HCT116 (cell line): ENCODE measurements at regions not wholly inside any gene's neighbourhood (a gene's known extent, or its start where the extent isn't known, plus 50 kb on each side); places are given as distances from the start of the nearest gene placed in this dataset.

ENCODE experiments used
- ATAC-seq: fragments of 200-7000 bp; cut with Tn5 transposase; 2 replicates; pipeline ENCODE4 v1.9.1; 2020; ENCODE audit warnings: mild to moderate bottlenecking, moderate library complexity
- BruUV-seq: library from RNA; stranded (reverse); fragments of 400-500 nt; replicated peaks from 2 replicates; lab custom pipeline; 2021; lab: Mats Ljungman, UMichigan
- CTCF ChIA-PET: fragments of 300-600 bp; sonication (Branson Sonifier 250); formaldehyde crosslinking; loops from one replicate; lab custom pipeline; 2021; ENCODE audit warnings: antibody characterized with exemption; lab: Charles Lee
- POLR2A ChIA-PET: fragments of 300-600, 350-600 bp; sonication (Branson Sonifier 250); formaldehyde crosslinking; loops from one replicate; lab custom pipeline; 2021; ENCODE audit warnings: antibody characterized with exemption; lab: Charles Lee
- RAD21 ChIA-PET, 2 experiments: fragments of 300-600 bp; sonication (Branson Sonifier 250); formaldehyde crosslinking; loops; one replicate each; lab custom pipeline; 2023; ENCODE audit warnings: low total read pairs in 2 of 2; ENCODE audit not compliant: uncharacterized antibody in 2 of 2, unreplicated experiment in 2 of 2, low non-redundant PET in 1 of 2; lab: Charles Lee
- DNase-seq: peaks from one replicate; pipeline ENCODE4 v3.0.0-alpha.2; 2010; ENCODE audit warnings: low read depth, low spot score
- H2AFZ ChIP-seq: fragments of 200-600 bp; shearing (Covaris generic), sonication (generic); 2 replicates; pipeline ENCODE4 v1.6.1; 2017; ENCODE audit warnings: low read depth, mixed run types, mixed read lengths, antibody characterized with exemption, low read length; ENCODE audit not compliant: poor library complexity, severe bottlenecking
- H3K27ac ChIP-seq: 2 replicates; pipeline ENCODE4 v1.5.1; 2012; ENCODE audit warnings: low read depth, low read length
- H3K27me3 ChIP-seq: fragments of 200-600 bp; sonication (generic); 2 replicates; pipeline ENCODE4 v1.6.1; 2016; ENCODE audit warnings: mixed run types, low read length, mixed read lengths; ENCODE audit not compliant: insufficient read depth
- H3K36me3 ChIP-seq, 2 experiments: fragments of 200-500 bp in 1 of 2; fragments of 200-600 bp in 1 of 2; sonication (Bioruptor generic) in 1 of 2; sonication (generic) in 1 of 2; 2 replicates each; pipeline versions ENCODE4 v1.5.1 to v1.6.1; 2014 to 2016; ENCODE audit warnings: low read length in 2 of 2, inconsistent platforms in 1 of 2, mixed read lengths in 1 of 2, mixed run types in 1 of 2; ENCODE audit not compliant: insufficient read depth in 2 of 2, control insufficient read depth in 1 of 2
- H3K4me1 ChIP-seq, 2 experiments: fragments of 200-600 bp in 1 of 2; sonication (generic) in 1 of 2; 2 replicates each; pipeline versions ENCODE4 v1.5.1 to v1.6.1; 2012 to 2017; ENCODE audit warnings: low read length in 2 of 2, inconsistent platforms in 1 of 2, mild to moderate bottlenecking in 1 of 2, mixed read lengths in 1 of 2, mixed run types in 1 of 2, moderate library complexity in 1 of 2; ENCODE audit not compliant: insufficient read depth in 2 of 2, control insufficient read depth in 1 of 2
- H3K4me2 ChIP-seq: fragments of 200-600 bp; sonication (generic); 2 replicates; pipeline ENCODE4 v1.6.1; 2017; ENCODE audit warnings: mixed run types, low read length, mixed read lengths
- H3K4me3 ChIP-seq, 2 experiments: fragments of 200-600 bp in 1 of 2; sonication (generic) in 1 of 2; replicated peaks in 1 of 2; 2 replicates each; pipeline ENCODE4 v1.5.1; 2011 to 2016; ENCODE audit warnings: low read length in 2 of 2, control low read depth in 1 of 2, low read depth in 1 of 2, mild to moderate bottlenecking in 1 of 2, mixed read lengths in 1 of 2, mixed run types in 1 of 2
- H3K79me2 ChIP-seq: fragments of 200-600 bp; sonication (generic); 2 replicates; pipeline ENCODE4 v1.6.1; 2017; ENCODE audit warnings: mild to moderate bottlenecking, mixed run types, low read length, moderate library complexity, mixed read lengths; ENCODE audit not compliant: insufficient read depth
- H3K9ac ChIP-seq: fragments of 200-600 bp; sonication (generic); 2 replicates; pipeline ENCODE4 v1.6.1; 2016; ENCODE audit warnings: low read length, mixed read lengths
- H3K9me2 ChIP-seq: fragments of 200-600 bp; sonication (generic), shearing (Covaris generic); 2 replicates; pipeline ENCODE4 v1.6.1; 2017; ENCODE audit warnings: mixed run types, mild to moderate bottlenecking, moderate library complexity; ENCODE audit not compliant: insufficient read depth
- H3K9me3 ChIP-seq, 2 experiments: fragments of 200-500 bp in 1 of 2; fragments of 200-600 bp in 1 of 2; sonication (Bioruptor generic) in 1 of 2; sonication (generic) in 1 of 2; 2 replicates each; pipeline ENCODE4 v1.6.1; 2014 to 2017; ENCODE audit warnings: low read length in 2 of 2, mixed read lengths in 2 of 2, inconsistent platforms in 1 of 2, low read depth in 1 of 2, mild to moderate bottlenecking in 1 of 2, mixed run types in 1 of 2, moderate library complexity in 1 of 2; ENCODE audit not compliant: control insufficient read depth in 1 of 2, insufficient read depth in 1 of 2
- H4K20me1 ChIP-seq: fragments of 200-600 bp; sonication (generic), shearing (Covaris generic); 2 replicates; pipeline ENCODE4 v1.6.1; 2017; ENCODE audit warnings: mixed run types, mild to moderate bottlenecking, moderate library complexity; ENCODE audit not compliant: insufficient read depth
- ATF3 ChIP-seq: IDR thresholded peaks from 2 replicates; pipeline ENCODE4 v1.6.1; 2012
- CEBPB ChIP-seq: IDR thresholded peaks from 2 replicates; pipeline ENCODE4 v1.6.1; 2012; ENCODE audit warnings: low read depth
- CTCF ChIP-seq, 3 experiments: fragments of 200-600 bp in 1 of 3; sonication (generic) in 1 of 3; IDR thresholded peaks in 2 of 3; conservative IDR thresholded peaks in 1 of 3; 2 replicates each; pipeline ENCODE4 v1.5.1; 2012 to 2017; ENCODE audit warnings: low read depth in 2 of 3, low read length in 2 of 3, antibody characterized with exemption in 1 of 3, borderline replicate concordance in 1 of 3, control low read depth in 1 of 3, mild to moderate bottlenecking in 1 of 3, mixed read lengths in 1 of 3, mixed run types in 1 of 3, moderate library complexity in 1 of 3; ENCODE audit not compliant: insufficient read depth in 1 of 3
- EGR1 ChIP-seq: IDR thresholded peaks from 2 replicates; pipeline ENCODE4 v1.6.1; 2012; ENCODE audit warnings: low read depth
- ELF1 ChIP-seq: IDR thresholded peaks from 2 replicates; pipeline ENCODE4 v1.6.1; 2012; ENCODE audit warnings: low read depth, borderline replicate concordance
- EZH2 ChIP-seq: fragments of 200-600 bp; sonication (generic); IDR thresholded peaks from 2 replicates; pipeline ENCODE4 v1.6.1; 2017; ENCODE audit warnings: antibody characterized with exemption, mixed run types
- EZH2phosphoT487 ChIP-seq: fragments of 200-600 bp; IDR thresholded peaks from 2 replicates; pipeline ENCODE4 v1.6.1; 2018; ENCODE audit warnings: antibody characterized with exemption, borderline replicate concordance
- FOSL1 ChIP-seq: IDR thresholded peaks from 2 replicates; pipeline ENCODE4 v1.6.1; 2012; ENCODE audit warnings: low read depth
- MAX ChIP-seq: IDR thresholded peaks from 2 replicates; pipeline ENCODE4 v1.6.1; 2012
- POLR2A ChIP-seq: IDR thresholded peaks from 2 replicates; pipeline ENCODE4 v1.7.0; 2011; ENCODE audit warnings: borderline replicate concordance; ENCODE audit not compliant: insufficient read depth, insufficient read length; ENCODE audit errors: extremely low read depth
- POLR2AphosphoS5 ChIP-seq: IDR thresholded peaks from 2 replicates; pipeline ENCODE4 v1.6.1; 2011; ENCODE audit warnings: mild to moderate bottlenecking, low read depth, low read length, moderate library complexity
- REST ChIP-seq: IDR thresholded peaks from 2 replicates; pipeline ENCODE4 v1.6.1; 2012; ENCODE audit warnings: low read depth
- SP1 ChIP-seq: IDR thresholded peaks from 2 replicates; pipeline ENCODE4 v1.6.1; 2012; ENCODE audit warnings: low read depth
- SRF ChIP-seq: IDR thresholded peaks from 2 replicates; pipeline ENCODE4 v1.6.1; 2012; ENCODE audit warnings: low read depth
- YY1 ChIP-seq: IDR thresholded peaks from 2 replicates; pipeline ENCODE4 v1.6.1; 2011; ENCODE audit warnings: low read length, low read depth, moderate library complexity, mild to moderate bottlenecking; ENCODE audit not compliant: insufficient replicate concordance; ENCODE audit errors: extremely low read depth
- ZBTB33 ChIP-seq: IDR thresholded peaks from 2 replicates; pipeline ENCODE4 v1.6.1; 2011; ENCODE audit warnings: mild to moderate bottlenecking, low read length, moderate library complexity; ENCODE audit not compliant: insufficient replicate concordance; ENCODE audit errors: extremely low read depth
- ZFX ChIP-seq: fragments of 450-650 bp; IDR thresholded peaks from 2 replicates; pipeline ENCODE4 v1.6.1; 2017
- ZNF274 ChIP-seq: fragments of 200-500 bp; sonication (Bioruptor generic); IDR thresholded peaks from 2 replicates; pipeline ENCODE4 v1.6.1; 2014; ENCODE audit warnings: mild to moderate bottlenecking, low read depth, low read length, inconsistent platforms
- intact Hi-C: fragments of 100-400 bp; cut with micrococcal nuclease; formaldehyde crosslinking; loops from 2 replicates; pipeline ENCODE4 v1.10.0; 2022

- Histone ChIP-seq H3K9me2 (no peaks in the 10 kb centered on the region), H4K20me1 (no peaks in the 10 kb centered on the region), H2AFZ (no peak overlapping the region), H3K79me2 (no peaks in the 10 kb centered on the region), H3K4me3 (no peak overlapping the region), H3K4me2 (no peak overlapping the region), H3K4me1 (no peaks in the 10 kb centered on the region), H3K36me3 (no peaks in the 10 kb centered on the region), H3K27me3 (no peaks in the 10 kb centered on the region), H3K9ac (no peak overlapping the region), H3K9me3 (no peaks in the 10 kb centered on the region), H3K27ac (no peak overlapping the region)
- ChIA-PET POLR2A (no interaction called here), RAD21 (no interaction called here), CTCF (no interaction called here)
- intact Hi-C loops = no loop called here
- DNase-seq = no peak
- TF ChIP-seq SRF (no peak), CEBPB (no peak), ELF1 (no peak), POLR2AphosphoS5 (no peak), ZNF274 (no peak), ATF3 (no peak), ZBTB33 (no peak), MAX (no peak), YY1 (no peak), EZH2 (no peak), EZH2phosphoT487 (no peak), ZFX (no peak), CTCF (IDR thresholded peaks at IDR 0.05 in 2 of 3, conservative IDR thresholded peaks at IDR 0.05 in 1 of 3; ENCODE audit: borderline replicate concordance in 1 of 3, insufficient read depth in 1 of 3, low read depth in 2 of 3, low read length in 2 of 3) (no peak), SP1 (no peak), EGR1 (no peak), FOSL1 (no peak), POLR2A (no peak), REST (no peak)
- no TSS peak for BruUV-seq
- no peak for ATAC-seq
These were observed 431.4 kb downstream of the TBC1D4 start for GRCh38 chr13:75050419-75051046.
